Caco-2 (cell line): ENCODE measurements at regions not wholly inside any gene's neighbourhood (a gene's known extent, or its start where the extent isn't known, plus 50 kb on each side); places are given as distances from the start of the nearest gene placed in this dataset.

Source experiments
- BruUV-seq: library from RNA; stranded (reverse); fragments of 400-500 nt; replicated peaks from 2 replicates; lab custom pipeline; 2021; lab: Mats Ljungman, UMichigan
- CTCF ChIA-PET: fragments of 300-600 bp; sonication (Branson Sonifier 250); formaldehyde crosslinking; loops from one replicate; lab custom pipeline; 2022; ENCODE audit warnings: antibody characterized with exemption; lab: Charles Lee
- POLR2A ChIA-PET: fragments of 300-600 bp; sonication (Branson Sonifier 250); formaldehyde crosslinking; loops from one replicate; lab custom pipeline; 2022; ENCODE audit warnings: antibody characterized with exemption; lab: Charles Lee
- DNase-seq, 2 experiments: peaks; one replicate each; pipeline versions ENCODE4 v3.0.0 to v3.0.0-alpha.2; 2020 to 2022
- H3K27me3 ChIP-seq: replicated peaks from 2 replicates; pipeline ENCODE4 v1.6.0; 2011; ENCODE audit warnings: low read length; ENCODE audit not compliant: control insufficient read depth, insufficient read depth
- H3K36me3 ChIP-seq: 2 replicates; pipeline ENCODE4 v1.5.1; 2011; ENCODE audit warnings: low read length; ENCODE audit not compliant: control insufficient read depth, insufficient read depth
- H3K4me1 ChIP-seq: fragments of 250-450 bp; sonication (Bioruptor Pico); 2 replicates; pipeline ENCODE4 v1.5.1; 2020; ENCODE audit warnings: mild to moderate bottlenecking
- H3K4me3 ChIP-seq: 2 replicates; pipeline ENCODE4 v1.5.1; 2011; ENCODE audit warnings: low read depth, mild to moderate bottlenecking, control low read depth, low read length
- H3K9me3 ChIP-seq: fragments of 250-450 bp; sonication (Bioruptor Pico); 2 replicates; pipeline ENCODE4 v1.5.1; 2020; ENCODE audit warnings: mild to moderate bottlenecking, moderate library complexity
- H3K27ac Mint-ChIP-seq: one replicate; pipeline ENCODE4 v1.8.0; 2022; ENCODE audit warnings: mixed read lengths; ENCODE audit not compliant: unreplicated experiment
- H3K27me3 Mint-ChIP-seq: one replicate; pipeline ENCODE4 v1.8.0; 2022; ENCODE audit warnings: mixed read lengths; ENCODE audit not compliant: insufficient read depth, unreplicated experiment
- H3K36me3 Mint-ChIP-seq: one replicate; pipeline ENCODE4 v1.8.0; 2022; ENCODE audit warnings: mild to moderate bottlenecking, mixed read lengths; ENCODE audit not compliant: insufficient read depth, unreplicated experiment
- H3K4me1 Mint-ChIP-seq: one replicate; pipeline ENCODE4 v1.8.0; 2022; ENCODE audit warnings: low read depth, mixed read lengths; ENCODE audit not compliant: unreplicated experiment
- H3K4me3 Mint-ChIP-seq: one replicate; pipeline ENCODE4 v1.8.0; 2022; ENCODE audit warnings: mild to moderate bottlenecking, moderate library complexity, mixed read lengths; ENCODE audit not compliant: unreplicated experiment
- H3K9me3 Mint-ChIP-seq: one replicate; pipeline ENCODE4 v1.8.0; 2022; ENCODE audit warnings: mixed read lengths; ENCODE audit not compliant: unreplicated experiment
- intact Hi-C: fragments of 100-400 bp; cut with micrococcal nuclease; formaldehyde crosslinking; loops from one replicate; pipeline ENCODE4 v1.10.0; 2022; ENCODE audit not compliant: unreplicated experiment
- TF ChIP-seq, protein P1 (sequence below), 2 experiments: fragments of 200-600 bp in 1 of 2; IDR thresholded peaks; 1 replicate in 1 of 2; 2 replicates in 1 of 2; pipeline versions ENCODE4 v1.5.1 to v1.8.0; 2011 to 2022; ENCODE audit warnings: antibody characterized with exemption in 1 of 2, control low read depth in 1 of 2, inconsistent platforms in 1 of 2, low read depth in 1 of 2, low read length in 1 of 2, mild to moderate bottlenecking in 1 of 2, moderate library complexity in 1 of 2; ENCODE audit not compliant: insufficient read depth in 1 of 2, severe bottlenecking in 1 of 2, unreplicated experiment in 1 of 2

DNA sequence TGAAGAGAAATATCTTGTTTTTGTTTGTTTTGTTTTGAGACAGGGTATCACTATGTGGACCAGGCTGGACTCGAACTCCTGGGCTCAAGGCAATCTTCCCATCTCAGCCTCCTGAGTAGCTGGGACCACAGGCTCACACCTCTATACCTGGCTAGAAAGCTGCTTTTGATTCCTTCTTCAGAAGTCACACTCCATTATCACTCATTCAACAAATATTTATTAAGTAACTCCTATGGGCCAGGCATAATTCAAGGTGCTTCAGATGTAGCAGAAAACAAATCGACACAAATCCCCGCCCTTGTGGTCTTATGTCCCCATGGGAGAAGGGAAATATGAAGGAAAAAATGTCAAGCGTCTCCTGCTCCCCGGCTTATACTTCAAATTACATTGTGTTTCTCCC lies 72.6 kb upstream of the DHX15 start:
- POLR2A ChIA-PET, result no interaction called here
- Mint-ChIP-seq H3K9me3 (no peaks in the 10 kb centered on the region), H3K4me3 (no peak overlapping the region), H3K27me3 (no peaks in the 10 kb centered on the region), H3K27ac (no peak overlapping the region), H3K36me3 (no peaks in the 10 kb centered on the region), H3K4me1 (peaks cover 30% of the 10 kb centered on the region)
- no peak for DNase-seq
- Histone ChIP-seq H3K4me3 (no peak overlapping the region), H3K9me3 (no peaks in the 10 kb centered on the region), H3K36me3 (no peaks in the 10 kb centered on the region), H3K27me3 (no peaks in the 10 kb centered on the region), H3K4me1 (peaks cover 32% of the 10 kb centered on the region)
- CTCF ChIA-PET, result no interaction called here
- intact Hi-C loops, result loop anchor here (1.0 to 5.0 kb wide), 4 partner anchors 14 to 90 kb away; partner anchors contain the start of gene DHX15
- TF ChIP-seq, protein P1, sequence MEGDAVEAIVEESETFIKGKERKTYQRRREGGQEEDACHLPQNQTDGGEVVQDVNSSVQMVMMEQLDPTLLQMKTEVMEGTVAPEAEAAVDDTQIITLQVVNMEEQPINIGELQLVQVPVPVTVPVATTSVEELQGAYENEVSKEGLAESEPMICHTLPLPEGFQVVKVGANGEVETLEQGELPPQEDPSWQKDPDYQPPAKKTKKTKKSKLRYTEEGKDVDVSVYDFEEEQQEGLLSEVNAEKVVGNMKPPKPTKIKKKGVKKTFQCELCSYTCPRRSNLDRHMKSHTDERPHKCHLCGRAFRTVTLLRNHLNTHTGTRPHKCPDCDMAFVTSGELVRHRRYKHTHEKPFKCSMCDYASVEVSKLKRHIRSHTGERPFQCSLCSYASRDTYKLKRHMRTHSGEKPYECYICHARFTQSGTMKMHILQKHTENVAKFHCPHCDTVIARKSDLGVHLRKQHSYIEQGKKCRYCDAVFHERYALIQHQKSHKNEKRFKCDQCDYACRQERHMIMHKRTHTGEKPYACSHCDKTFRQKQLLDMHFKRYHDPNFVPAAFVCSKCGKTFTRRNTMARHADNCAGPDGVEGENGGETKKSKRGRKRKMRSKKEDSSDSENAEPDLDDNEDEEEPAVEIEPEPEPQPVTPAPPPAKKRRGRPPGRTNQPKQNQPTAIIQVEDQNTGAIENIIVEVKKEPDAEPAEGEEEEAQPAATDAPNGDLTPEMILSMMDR (IDR thresholded peaks at IDR 0.05; ENCODE audit: insufficient read depth in 1 of 2, low read depth in 1 of 2, low read length in 1 of 2, severe bottlenecking in 1 of 2, unreplicated experiment in 1 of 2), result no peak
- no TSS peak for BruUV-seq

DNA sequence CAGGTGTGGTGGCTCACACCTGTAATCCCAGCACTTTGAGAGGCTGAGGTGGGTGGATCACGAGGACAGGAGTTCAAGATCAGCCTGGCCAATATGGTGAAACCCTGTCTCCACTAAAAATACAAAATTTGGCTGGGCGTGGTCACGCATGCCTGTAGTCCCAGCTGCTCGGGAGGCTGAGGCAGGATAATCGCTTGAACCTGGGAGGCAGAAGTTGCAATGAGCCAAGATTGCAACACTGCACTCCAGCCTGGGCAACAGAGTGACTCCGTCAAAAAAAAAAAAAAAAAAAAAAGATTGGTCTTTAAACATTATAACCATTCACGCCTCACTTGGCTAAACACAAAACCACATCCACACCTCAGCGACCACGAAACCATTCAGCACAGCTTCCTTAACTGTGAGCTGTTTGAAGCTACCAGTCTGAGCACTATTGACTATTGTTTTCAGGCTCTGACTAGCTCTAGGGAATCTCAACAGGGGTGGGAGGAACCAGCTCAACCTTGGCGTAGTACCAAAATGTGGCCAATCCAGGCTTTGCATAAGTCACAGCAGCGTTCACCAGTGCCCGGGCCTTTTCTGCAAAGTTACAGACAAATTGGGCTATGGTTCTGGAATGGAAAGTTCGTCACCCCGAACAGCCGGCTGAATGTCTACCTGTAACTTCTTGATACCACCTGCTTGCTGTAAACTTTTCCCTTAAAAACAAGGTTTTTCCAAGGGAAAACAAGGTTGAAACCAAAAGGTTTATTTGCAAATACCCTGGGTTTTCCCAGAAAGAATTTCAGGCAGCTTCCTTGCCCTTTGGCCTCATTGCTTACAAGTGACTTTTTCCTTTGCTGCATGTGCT lies 73.6 kb upstream of the DHX15 start:
- no peaks in the 10 kb centered on the region for H3K27me3 Mint-ChIP-seq
- Histone ChIP-seq H3K4me1 (peaks cover 36% of the 10 kb centered on the region), H3K27me3 (no peaks in the 10 kb centered on the region), H3K9me3 (no peaks in the 10 kb centered on the region), H3K4me3 (no peak overlapping the region), H3K36me3 (no peaks in the 10 kb centered on the region)
- peaks cover 40% of the 10 kb centered on the region for H3K4me1 Mint-ChIP-seq
- ChIA-PET POLR2A (no interaction called here), CTCF (no interaction called here)
- intact Hi-C loops, result loop anchor here (5.0 kb wide), 2 partner anchors 76 to 91 kb away; partner anchors contain the start of gene DHX15
- no peak overlapping the region for H3K4me3 Mint-ChIP-seq
- no peaks in the 10 kb centered on the region for H3K9me3 Mint-ChIP-seq
- peak; percentile 15 to 40 for DNase-seq
- H3K27ac Mint-ChIP-seq, result peak overlapping the region; percentile 40
- H3K36me3 Mint-ChIP-seq, result no peaks in the 10 kb centered on the region
- TF ChIP-seq, protein P1 (IDR thresholded peaks at IDR 0.05; ENCODE audit: insufficient read depth in 1 of 2, low read depth in 1 of 2, low read length in 1 of 2, severe bottlenecking in 1 of 2, unreplicated experiment in 1 of 2), result no peak
- no TSS peak for BruUV-seq

DNA sequence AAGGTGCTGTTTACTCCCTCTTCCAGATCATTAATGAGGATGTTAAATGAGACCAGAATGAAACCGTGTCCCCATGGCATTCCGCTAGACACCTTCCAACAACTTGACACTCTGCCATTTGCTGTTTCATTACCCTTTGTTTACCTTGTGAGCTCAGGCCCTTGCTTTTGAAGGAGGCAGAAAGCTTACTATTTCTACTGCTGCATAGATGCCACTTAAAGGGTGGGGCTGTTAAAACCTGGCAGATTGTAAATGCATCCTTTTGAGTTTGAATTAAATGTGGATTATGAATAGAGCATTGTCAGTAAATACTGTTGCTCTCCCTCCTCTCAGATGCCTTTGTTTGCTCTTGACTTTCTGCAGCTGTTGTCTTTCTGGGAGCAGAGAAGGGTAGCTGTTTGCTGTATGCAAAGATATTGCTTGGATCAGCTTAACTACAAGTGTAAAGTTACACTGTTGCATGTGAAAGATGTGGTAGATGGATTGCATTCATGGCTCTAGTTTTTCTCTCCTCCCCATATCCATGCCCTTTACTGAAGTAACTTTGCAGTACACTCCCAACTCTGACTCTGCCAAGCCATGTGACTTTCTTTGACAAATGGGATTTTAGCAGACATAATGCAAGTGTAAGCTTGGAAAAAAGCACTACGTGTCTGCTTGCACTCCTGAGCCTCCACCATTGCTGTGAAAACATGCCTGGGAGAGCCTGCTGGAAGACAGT lies 75.0 kb upstream of the DHX15 start:
- ChIA-PET CTCF (interaction anchor here (0.8 to 1.0 kb wide), 2 partner anchors 28 to 321 kb away, joined by 3 to 4 read pairs; no protein-coding TSS in a partner anchor), POLR2A (interaction anchor here (0.7 kb wide), 1 partner anchor 75 kb away, joined by 7 read pairs; the partner anchor contains the start of gene DHX15)
- Histone ChIP-seq H3K9me3 (no peaks in the 10 kb centered on the region), H3K27me3 (no peaks in the 10 kb centered on the region), H3K4me1 (peaks cover 38% of the 10 kb centered on the region), H3K4me3 (no peak overlapping the region), H3K36me3 (no peaks in the 10 kb centered on the region)
- Mint-ChIP-seq H3K4me1 (peaks cover 40% of the 10 kb centered on the region), H3K36me3 (no peaks in the 10 kb centered on the region), H3K9me3 (no peaks in the 10 kb centered on the region), H3K27me3 (no peaks in the 10 kb centered on the region), H3K27ac (peak overlapping the region; percentile 40), H3K4me3 (no peak overlapping the region)
- DNase-seq, result no peak
- intact Hi-C loops, result loop anchor here (5.0 kb wide), 2 partner anchors 77 to 92 kb away; partner anchors contain the start of gene DHX15
- TF ChIP-seq, protein P1 (IDR thresholded peaks at IDR 0.05; ENCODE audit: insufficient read depth in 1 of 2, low read depth in 1 of 2, low read length in 1 of 2, severe bottlenecking in 1 of 2, unreplicated experiment in 1 of 2), result no peak
- BruUV-seq, result no TSS peak
